ENCODE measurements at regions not wholly inside any gene's neighbourhood (a gene's known extent, or its start where the extent isn't known, plus 50 kb on each side); places are given as distances from the start of the nearest gene placed in this dataset.

GRCh38 chr7:140232957-140233917 lies 56.5 kb upstream of the KDM7A start (continued):
- TF ChIP-seq, protein P1, sequence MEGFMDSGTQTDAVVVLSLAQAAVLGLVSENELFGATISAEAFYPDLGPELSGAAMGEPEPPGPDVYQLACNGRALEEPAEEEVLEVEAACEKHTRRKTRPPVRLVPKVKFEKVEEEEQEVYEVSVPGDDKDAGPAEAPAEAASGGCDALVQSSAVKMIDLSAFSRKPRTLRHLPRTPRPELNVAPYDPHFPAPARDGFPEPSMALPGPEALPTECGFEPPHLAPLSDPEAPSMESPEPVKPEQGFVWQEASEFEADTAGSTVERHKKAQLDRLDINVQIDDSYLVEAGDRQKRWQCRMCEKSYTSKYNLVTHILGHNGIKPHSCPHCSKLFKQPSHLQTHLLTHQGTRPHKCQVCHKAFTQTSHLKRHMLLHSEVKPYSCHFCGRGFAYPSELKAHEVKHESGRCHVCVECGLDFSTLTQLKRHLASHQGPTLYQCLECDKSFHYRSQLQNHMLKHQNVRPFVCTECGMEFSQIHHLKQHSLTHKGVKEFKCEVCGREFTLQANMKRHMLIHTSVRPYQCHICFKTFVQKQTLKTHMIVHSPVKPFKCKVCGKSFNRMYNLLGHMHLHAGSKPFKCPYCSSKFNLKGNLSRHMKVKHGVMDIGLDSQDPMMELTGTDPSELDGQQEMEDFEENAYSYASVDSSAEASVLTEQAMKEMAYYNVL (CRISPR knock-in tag; IDR thresholded peaks at IDR 0.05; ENCODE audit: borderline replicate concordance), result peak; percentile 74; the same call in 1 of the 2 replicates
- TF ChIP-seq ZNF775 (CRISPR knock-in tag; IDR thresholded peaks at IDR 0.05; ENCODE audit: borderline replicate concordance) (no peak), NONO (IDR thresholded peaks at IDR 0.05) (no peak), NONO (CRISPR knock-in tag; conservative IDR thresholded peaks at IDR 0.05) (no peak), ZBTB1 (CRISPR knock-in tag; IDR thresholded peaks at IDR 0.05; ENCODE audit: borderline replicate concordance) (no peak), ZNF557 (CRISPR knock-in tag; IDR thresholded peaks at IDR 0.05) (0 out of 2 replicates have a peak, but pooled peaks have one; percentile 24), LCORL (IDR thresholded peaks at IDR 0.05) (no peak), LCORL (CRISPR knock-in tag; IDR thresholded peaks at IDR 0.05) (peak; percentile 44; the same call in 1 of the 2 replicates), ARID2 (CRISPR knock-in tag; IDR thresholded peaks at IDR 0.05; ENCODE audit: borderline replicate concordance) (peak; percentile 65; the same call in 1 of the 2 replicates), REST (IDR thresholded peaks at IDR 0.05; ENCODE audit: borderline replicate concordance in 1 of 2, low read depth in 1 of 2, low read length in 2 of 2) (no peak), ZFY (CRISPR knock-in tag; IDR thresholded peaks at IDR 0.05) (no peak), GATAD2A (CRISPR knock-in tag; IDR thresholded peaks at IDR 0.05) (peak; percentile 6), SAP130 (CRISPR knock-in tag; IDR thresholded peaks at IDR 0.05; ENCODE audit: low read depth) (peak; percentile 15; the same call in 1 of the 2 replicates)
- TF ChIP-seq, protein P2, sequence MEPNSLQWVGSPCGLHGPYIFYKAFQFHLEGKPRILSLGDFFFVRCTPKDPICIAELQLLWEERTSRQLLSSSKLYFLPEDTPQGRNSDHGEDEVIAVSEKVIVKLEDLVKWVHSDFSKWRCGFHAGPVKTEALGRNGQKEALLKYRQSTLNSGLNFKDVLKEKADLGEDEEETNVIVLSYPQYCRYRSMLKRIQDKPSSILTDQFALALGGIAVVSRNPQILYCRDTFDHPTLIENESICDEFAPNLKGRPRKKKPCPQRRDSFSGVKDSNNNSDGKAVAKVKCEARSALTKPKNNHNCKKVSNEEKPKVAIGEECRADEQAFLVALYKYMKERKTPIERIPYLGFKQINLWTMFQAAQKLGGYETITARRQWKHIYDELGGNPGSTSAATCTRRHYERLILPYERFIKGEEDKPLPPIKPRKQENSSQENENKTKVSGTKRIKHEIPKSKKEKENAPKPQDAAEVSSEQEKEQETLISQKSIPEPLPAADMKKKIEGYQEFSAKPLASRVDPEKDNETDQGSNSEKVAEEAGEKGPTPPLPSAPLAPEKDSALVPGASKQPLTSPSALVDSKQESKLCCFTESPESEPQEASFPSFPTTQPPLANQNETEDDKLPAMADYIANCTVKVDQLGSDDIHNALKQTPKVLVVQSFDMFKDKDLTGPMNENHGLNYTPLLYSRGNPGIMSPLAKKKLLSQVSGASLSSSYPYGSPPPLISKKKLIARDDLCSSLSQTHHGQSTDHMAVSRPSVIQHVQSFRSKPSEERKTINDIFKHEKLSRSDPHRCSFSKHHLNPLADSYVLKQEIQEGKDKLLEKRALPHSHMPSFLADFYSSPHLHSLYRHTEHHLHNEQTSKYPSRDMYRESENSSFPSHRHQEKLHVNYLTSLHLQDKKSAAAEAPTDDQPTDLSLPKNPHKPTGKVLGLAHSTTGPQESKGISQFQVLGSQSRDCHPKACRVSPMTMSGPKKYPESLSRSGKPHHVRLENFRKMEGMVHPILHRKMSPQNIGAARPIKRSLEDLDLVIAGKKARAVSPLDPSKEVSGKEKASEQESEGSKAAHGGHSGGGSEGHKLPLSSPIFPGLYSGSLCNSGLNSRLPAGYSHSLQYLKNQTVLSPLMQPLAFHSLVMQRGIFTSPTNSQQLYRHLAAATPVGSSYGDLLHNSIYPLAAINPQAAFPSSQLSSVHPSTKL (CRISPR knock-in tag; IDR thresholded peaks at IDR 0.05), result no peak
- TF ChIP-seq, protein P3, sequence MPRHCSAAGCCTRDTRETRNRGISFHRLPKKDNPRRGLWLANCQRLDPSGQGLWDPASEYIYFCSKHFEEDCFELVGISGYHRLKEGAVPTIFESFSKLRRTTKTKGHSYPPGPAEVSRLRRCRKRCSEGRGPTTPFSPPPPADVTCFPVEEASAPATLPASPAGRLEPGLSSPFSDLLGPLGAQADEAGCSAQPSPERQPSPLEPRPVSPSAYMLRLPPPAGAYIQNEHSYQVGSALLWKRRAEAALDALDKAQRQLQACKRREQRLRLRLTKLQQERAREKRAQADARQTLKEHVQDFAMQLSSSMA (CRISPR knock-in tag; IDR thresholded peaks at IDR 0.05), result no peak
- TF ChIP-seq, protein P4, sequence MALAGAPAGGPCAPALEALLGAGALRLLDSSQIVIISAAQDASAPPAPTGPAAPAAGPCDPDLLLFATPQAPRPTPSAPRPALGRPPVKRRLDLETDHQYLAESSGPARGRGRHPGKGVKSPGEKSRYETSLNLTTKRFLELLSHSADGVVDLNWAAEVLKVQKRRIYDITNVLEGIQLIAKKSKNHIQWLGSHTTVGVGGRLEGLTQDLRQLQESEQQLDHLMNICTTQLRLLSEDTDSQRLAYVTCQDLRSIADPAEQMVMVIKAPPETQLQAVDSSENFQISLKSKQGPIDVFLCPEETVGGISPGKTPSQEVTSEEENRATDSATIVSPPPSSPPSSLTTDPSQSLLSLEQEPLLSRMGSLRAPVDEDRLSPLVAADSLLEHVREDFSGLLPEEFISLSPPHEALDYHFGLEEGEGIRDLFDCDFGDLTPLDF (CRISPR knock-in tag; IDR thresholded peaks at IDR 0.05), result 0 out of 2 replicates have a peak, but pooled peaks have one; percentile 14

Measured in HepG2 (cell line).